ENCODE measurements at regions not wholly inside any gene's neighbourhood (a gene's known extent, or its start where the extent isn't known, plus 50 kb on each side); places are given as distances from the start of the nearest gene placed in this dataset.

DNA sequence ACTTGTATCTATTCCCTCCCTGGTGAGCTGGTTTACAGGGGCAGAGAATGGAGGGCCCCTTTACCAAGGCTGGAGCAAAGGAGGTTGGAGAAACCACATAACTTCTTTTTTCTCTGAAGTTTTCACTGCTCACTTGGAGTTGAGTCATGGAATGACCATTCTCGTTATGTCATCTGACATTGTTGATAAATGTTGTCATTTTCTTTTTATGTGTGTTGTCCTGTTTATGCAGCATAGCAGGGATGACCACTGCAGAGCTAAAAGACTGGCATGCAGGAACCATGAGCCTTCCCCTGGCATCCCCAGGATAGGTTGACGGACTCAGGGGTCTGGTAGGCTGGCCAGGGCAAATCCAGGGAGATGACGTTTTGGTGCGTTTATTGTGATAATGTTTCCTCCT, 256.8 kb upstream of the DDHD1 start:
- H3K4me1 ChIP-seq (ENCODE audit: insufficient read depth), result no peaks in the 10 kb centered on the region

DNA sequence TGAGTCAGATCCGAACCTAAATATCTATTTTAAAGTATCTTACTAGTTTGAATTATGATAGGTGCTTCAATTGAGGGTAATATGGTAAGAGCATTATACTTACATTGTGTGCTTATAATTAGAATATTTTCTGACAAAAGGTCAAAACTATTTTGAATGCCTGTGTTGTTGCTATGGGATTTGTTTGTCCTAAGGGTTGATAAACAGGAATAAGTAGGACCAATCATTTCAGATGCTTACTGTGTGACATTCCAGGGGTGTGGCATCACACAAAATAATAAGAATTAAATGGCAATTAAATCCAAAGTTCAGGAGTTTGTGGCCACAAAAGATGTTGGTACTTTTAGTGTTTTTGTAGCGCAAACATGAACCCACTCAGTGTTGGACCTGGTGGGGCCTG, 256.2 kb upstream of the DDHD1 start:
- no peak for DNase-seq (ENCODE audit: low spot score)
- no peak for ATAC-seq
- Mint-ChIP-seq H3K36me3 (ENCODE audit: low read depth) (no peaks in the 10 kb centered on the region), H3K27me3 (ENCODE audit: insufficient read depth, low read depth, poor library complexity) (peaks cover 2% of the 10 kb centered on the region), H3K27ac (no peak overlapping the region), H3K4me3 (no peak overlapping the region), H3K9me3 (no peaks in the 10 kb centered on the region; the same call in 2 of the 3 replicates), H3K4me1 (no peaks in the 10 kb centered on the region; the same call in 2 of the 3 replicates)
- TF ChIP-seq EZH2 (IDR thresholded peaks at IDR 0.05; ENCODE audit: low read depth, unreplicated experiment) (no peak), ZNF114 (CRISPR knock-in tag; IDR thresholded peaks at IDR 0.05) (no peak), EZH2phosphoT487 (IDR thresholded peaks at IDR 0.05; ENCODE audit: unreplicated experiment) (no peak), NANOG (IDR thresholded peaks at IDR 0.05; ENCODE audit: borderline replicate concordance) (no peak), JUNB (IDR thresholded peaks at IDR 0.05; ENCODE audit: unreplicated experiment) (no peak), CREB1 (CRISPR knock-in tag; IDR thresholded peaks at IDR 0.05; ENCODE audit: low read depth) (no peak), ZNF331 (CRISPR knock-in tag; IDR thresholded peaks at IDR 0.05; ENCODE audit: low read depth) (no peak)
- TF ChIP-seq, protein P1, sequence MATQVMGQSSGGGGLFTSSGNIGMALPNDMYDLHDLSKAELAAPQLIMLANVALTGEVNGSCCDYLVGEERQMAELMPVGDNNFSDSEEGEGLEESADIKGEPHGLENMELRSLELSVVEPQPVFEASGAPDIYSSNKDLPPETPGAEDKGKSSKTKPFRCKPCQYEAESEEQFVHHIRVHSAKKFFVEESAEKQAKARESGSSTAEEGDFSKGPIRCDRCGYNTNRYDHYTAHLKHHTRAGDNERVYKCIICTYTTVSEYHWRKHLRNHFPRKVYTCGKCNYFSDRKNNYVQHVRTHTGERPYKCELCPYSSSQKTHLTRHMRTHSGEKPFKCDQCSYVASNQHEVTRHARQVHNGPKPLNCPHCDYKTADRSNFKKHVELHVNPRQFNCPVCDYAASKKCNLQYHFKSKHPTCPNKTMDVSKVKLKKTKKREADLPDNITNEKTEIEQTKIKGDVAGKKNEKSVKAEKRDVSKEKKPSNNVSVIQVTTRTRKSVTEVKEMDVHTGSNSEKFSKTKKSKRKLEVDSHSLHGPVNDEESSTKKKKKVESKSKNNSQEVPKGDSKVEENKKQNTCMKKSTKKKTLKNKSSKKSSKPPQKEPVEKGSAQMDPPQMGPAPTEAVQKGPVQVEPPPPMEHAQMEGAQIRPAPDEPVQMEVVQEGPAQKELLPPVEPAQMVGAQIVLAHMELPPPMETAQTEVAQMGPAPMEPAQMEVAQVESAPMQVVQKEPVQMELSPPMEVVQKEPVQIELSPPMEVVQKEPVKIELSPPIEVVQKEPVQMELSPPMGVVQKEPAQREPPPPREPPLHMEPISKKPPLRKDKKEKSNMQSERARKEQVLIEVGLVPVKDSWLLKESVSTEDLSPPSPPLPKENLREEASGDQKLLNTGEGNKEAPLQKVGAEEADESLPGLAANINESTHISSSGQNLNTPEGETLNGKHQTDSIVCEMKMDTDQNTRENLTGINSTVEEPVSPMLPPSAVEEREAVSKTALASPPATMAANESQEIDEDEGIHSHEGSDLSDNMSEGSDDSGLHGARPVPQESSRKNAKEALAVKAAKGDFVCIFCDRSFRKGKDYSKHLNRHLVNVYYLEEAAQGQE (IDR thresholded peaks at IDR 0.05; ENCODE audit: unreplicated experiment), result no peak
- TF ChIP-seq, protein P2, sequence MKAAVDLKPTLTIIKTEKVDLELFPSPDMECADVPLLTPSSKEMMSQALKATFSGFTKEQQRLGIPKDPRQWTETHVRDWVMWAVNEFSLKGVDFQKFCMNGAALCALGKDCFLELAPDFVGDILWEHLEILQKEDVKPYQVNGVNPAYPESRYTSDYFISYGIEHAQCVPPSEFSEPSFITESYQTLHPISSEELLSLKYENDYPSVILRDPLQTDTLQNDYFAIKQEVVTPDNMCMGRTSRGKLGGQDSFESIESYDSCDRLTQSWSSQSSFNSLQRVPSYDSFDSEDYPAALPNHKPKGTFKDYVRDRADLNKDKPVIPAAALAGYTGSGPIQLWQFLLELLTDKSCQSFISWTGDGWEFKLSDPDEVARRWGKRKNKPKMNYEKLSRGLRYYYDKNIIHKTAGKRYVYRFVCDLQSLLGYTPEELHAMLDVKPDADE (IDR thresholded peaks at IDR 0.05), result no peak
- TF ChIP-seq, protein P3, sequence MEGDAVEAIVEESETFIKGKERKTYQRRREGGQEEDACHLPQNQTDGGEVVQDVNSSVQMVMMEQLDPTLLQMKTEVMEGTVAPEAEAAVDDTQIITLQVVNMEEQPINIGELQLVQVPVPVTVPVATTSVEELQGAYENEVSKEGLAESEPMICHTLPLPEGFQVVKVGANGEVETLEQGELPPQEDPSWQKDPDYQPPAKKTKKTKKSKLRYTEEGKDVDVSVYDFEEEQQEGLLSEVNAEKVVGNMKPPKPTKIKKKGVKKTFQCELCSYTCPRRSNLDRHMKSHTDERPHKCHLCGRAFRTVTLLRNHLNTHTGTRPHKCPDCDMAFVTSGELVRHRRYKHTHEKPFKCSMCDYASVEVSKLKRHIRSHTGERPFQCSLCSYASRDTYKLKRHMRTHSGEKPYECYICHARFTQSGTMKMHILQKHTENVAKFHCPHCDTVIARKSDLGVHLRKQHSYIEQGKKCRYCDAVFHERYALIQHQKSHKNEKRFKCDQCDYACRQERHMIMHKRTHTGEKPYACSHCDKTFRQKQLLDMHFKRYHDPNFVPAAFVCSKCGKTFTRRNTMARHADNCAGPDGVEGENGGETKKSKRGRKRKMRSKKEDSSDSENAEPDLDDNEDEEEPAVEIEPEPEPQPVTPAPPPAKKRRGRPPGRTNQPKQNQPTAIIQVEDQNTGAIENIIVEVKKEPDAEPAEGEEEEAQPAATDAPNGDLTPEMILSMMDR (conservative IDR thresholded peaks at IDR 0.05; ENCODE audit: low read depth in 2 of 2), result no peak
- Histone ChIP-seq H3K36me3 (ENCODE audit: insufficient read depth) (no peaks in the 10 kb centered on the region; the same call in 1 of the 2 replicates), H3K27me3 (ENCODE audit: insufficient read depth) (no peaks in the 10 kb centered on the region), H3K4me1 (ENCODE audit: insufficient read depth) (no peaks in the 10 kb centered on the region), H3K4me3 (no peak overlapping the region), H4K20me1 (replicated peaks; ENCODE audit: insufficient read depth) (no peaks in the 10 kb centered on the region), H2AFZ (no peak overlapping the region), H3K79me2 (replicated peaks; ENCODE audit: insufficient read depth) (no peaks in the 10 kb centered on the region), H3K4me2 (no peak overlapping the region), H3K27ac (ENCODE audit: low read depth) (no peak overlapping the region), H3K9me2 (ENCODE audit: insufficient read depth) (peaks cover 9% of the 10 kb centered on the region; the same call in 1 of the 2 replicates), H3F3A (replicated peaks; ENCODE audit: low read depth) (no peaks in the 10 kb centered on the region)

More for the DNA sequence above, 256.8 kb upstream of the DDHD1 start:
- Mint-ChIP-seq H3K9me3 (no peaks in the 10 kb centered on the region; the same call in 2 of the 3 replicates), H3K4me3 (no peak overlapping the region), H3K4me1 (no peaks in the 10 kb centered on the region; the same call in 2 of the 3 replicates), H3K27me3 (ENCODE audit: insufficient read depth, low read depth, poor library complexity) (peaks cover 2% of the 10 kb centered on the region), H3K27ac (no peak overlapping the region), H3K36me3 (ENCODE audit: low read depth) (no peaks in the 10 kb centered on the region)
- TF ChIP-seq JUNB (IDR thresholded peaks at IDR 0.05; ENCODE audit: unreplicated experiment) (no peak), EZH2phosphoT487 (IDR thresholded peaks at IDR 0.05; ENCODE audit: unreplicated experiment) (no peak), EZH2 (IDR thresholded peaks at IDR 0.05; ENCODE audit: low read depth, unreplicated experiment) (no peak), ZNF331 (CRISPR knock-in tag; IDR thresholded peaks at IDR 0.05; ENCODE audit: low read depth) (no peak)
- TF ChIP-seq, protein P2 (IDR thresholded peaks at IDR 0.05), result no peak
- H3K4me2 ChIP-seq, result no peak overlapping the region
- H3K27me3 ChIP-seq (ENCODE audit: insufficient read depth), result no peaks in the 10 kb centered on the region
- H3K27ac ChIP-seq (ENCODE audit: low read depth), result no peak overlapping the region
- H3K4me3 ChIP-seq, result no peak overlapping the region
- no peaks in the 10 kb centered on the region for H3K79me2 ChIP-seq (replicated peaks; ENCODE audit: insufficient read depth)
- ATAC-seq, result no peak
- no peaks in the 10 kb centered on the region for H4K20me1 ChIP-seq (replicated peaks; ENCODE audit: insufficient read depth)
- H3K9me2 ChIP-seq (ENCODE audit: insufficient read depth), result peaks cover 11% of the 10 kb centered on the region; the same call in 1 of the 2 replicates
- no peak overlapping the region for H2AFZ ChIP-seq
- no peaks in the 10 kb centered on the region for H3F3A ChIP-seq (replicated peaks; ENCODE audit: low read depth)
- no peak for DNase-seq (ENCODE audit: low spot score)
- H3K36me3 ChIP-seq (ENCODE audit: insufficient read depth), result no peaks in the 10 kb centered on the region; the same call in 1 of the 2 replicates

Measured in GM23338 (cell line).